Gastrocnemius medialis (tissue), 4 donors: ENCODE measurements at regions not wholly inside any gene's neighbourhood (a gene's known extent, or its start where the extent isn't known, plus 50 kb on each side); places are given as distances from the start of the nearest gene placed in this dataset.

Source experiments
- CTCF ChIP-seq, 5 experiments: fragments of 450-650 bp in 3 of 5; fragments of 200-600 bp in 2 of 5; sonication (generic) in 2 of 5; IDR thresholded peaks in 4 of 5; conservative IDR thresholded peaks in 1 of 5; 1 replicate in 4 of 5; 2 replicates in 1 of 5; pipeline ENCODE4 v1.5.1; 2016 to 2019; ENCODE audit warnings: antibody characterized with exemption in 5 of 5, mild to moderate bottlenecking in 3 of 5, moderate library complexity in 3 of 5
- POLR2A ChIP-seq, 2 donors: fragments of 450-650 bp; IDR thresholded peaks; one replicate each; pipeline ENCODE4 v1.6.1; 2017; ENCODE audit warnings: antibody characterized with exemption in 2 of 2, mild to moderate bottlenecking in 2 of 2, moderate library complexity in 2 of 2

- TF ChIP-seq CTCF (IDR thresholded peaks at IDR 0.05 in 4 of 5, conservative IDR thresholded peaks at IDR 0.05 in 1 of 5) (no peak), POLR2A (IDR thresholded peaks at IDR 0.05) (no peak)
Observed at GRCh38 chr5:119864286-119864685, 234.9 kb downstream of the FAM170A start.
